GM21619 (cell line): ENCODE measurements at regions not wholly inside any gene's neighbourhood (a gene's known extent, or its start where the extent isn't known, plus 50 kb on each side); places are given as distances from the start of the nearest gene placed in this dataset.

Experiments
- ATAC-seq: cut with Tn5 transposase; IDR thresholded peaks from one replicate; pipeline ENCODE4 v1.9.1; 2021; ENCODE audit not compliant: unreplicated experiment

DNA sequence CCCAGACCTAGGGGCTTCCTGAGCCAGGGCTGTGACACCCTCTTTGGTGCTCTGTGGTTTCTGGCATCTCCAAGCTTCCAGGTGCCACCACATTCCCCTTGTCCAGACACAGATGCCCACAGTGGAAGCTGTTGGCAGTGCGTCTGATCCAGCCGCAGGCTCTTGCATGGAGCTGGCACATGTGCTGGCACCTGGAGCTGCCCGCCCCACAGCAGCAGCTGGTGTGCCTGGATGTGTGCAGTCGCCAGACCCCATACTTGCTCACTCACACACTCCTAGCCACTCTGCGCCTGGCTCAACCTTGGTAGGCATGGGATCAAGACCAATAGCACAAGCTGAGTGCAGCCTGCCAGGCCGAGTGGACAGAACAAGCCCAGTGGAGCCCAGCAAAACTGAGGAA, 106.5 kb downstream of the LYZL1 start:
- ATAC-seq, result no peak

DNA sequence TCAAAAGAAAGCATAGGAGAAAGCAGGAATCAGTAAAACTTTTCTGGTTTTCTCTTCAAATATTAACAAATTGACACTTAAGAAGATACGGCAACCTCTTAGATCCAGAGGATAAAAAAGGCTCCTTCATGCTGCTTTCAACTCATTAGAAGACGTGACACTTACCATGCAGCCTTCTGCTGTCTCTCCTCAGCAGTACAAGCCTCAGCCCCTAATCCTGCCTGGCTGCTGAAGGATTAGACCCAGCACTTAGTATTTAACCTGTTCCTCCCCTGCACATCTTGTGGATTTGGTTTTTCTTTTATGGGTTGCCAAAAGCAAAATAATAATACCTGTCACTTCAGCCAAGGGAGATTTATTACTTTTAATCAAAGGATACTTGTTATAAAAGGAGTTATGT, 108.4 kb downstream of the LYZL1 start:
- ATAC-seq, result no peak

DNA sequence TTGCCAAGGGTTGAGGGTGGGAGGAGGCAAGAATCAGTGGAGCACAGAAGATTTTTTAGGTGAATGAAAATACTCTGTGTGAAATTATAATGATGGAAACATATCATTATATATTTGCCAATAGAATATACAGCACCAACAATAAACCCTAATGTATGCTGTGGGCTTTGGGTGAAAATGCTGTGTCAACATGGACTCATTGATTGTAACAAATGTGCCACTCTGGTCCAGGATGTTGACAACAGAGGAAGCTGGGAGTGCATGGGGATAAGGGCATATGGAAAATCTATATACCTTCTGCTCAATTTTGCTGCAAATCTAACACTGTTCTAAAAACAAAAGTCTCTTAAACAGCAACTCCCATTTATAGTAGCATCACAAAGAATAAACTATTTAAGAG, 114.3 kb downstream of the LYZL1 start:
- no peak for ATAC-seq

DNA sequence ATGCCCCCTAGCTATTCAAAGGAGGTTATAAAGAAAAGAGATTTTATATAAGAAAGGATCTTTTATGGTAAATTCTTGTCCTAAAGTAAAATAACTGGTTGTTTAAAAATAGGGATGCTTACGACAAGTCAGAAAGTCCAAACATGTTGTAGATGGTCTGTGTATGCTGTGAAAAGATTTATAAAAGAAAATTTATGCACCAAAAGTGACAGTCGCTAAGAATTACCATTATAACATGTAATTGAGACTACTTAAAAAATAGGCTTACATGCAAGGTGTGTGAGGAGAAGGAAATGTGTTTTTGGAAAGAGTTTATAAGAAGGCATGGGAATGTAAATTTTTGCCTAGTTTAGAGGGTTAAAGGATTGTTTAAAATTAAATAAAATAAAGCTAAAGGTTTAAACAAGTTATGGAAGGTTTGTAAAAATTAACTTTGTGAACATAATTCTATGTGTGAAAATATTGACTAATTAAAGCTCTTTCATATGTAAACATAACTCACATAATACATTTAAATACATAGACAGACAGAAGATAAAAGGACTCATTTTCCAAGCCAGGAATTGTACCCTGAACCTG, 118.5 kb downstream of the LYZL1 start:
- no peak for ATAC-seq
